GM19324 (cell line): ENCODE measurements at regions not wholly inside any gene's neighbourhood (a gene's known extent, or its start where the extent isn't known, plus 50 kb on each side); places are given as distances from the start of the nearest gene placed in this dataset.

Experiments
- ATAC-seq: cut with Tn5 transposase; IDR thresholded peaks from one replicate; pipeline ENCODE4 v1.9.1; 2021; ENCODE audit warnings: mild to moderate bottlenecking, moderate library complexity; ENCODE audit not compliant: unreplicated experiment, low FRiP score

GRCh38 chr18:5601188-5601624 is 57.4 kb upstream of the EPB41L3 start:
- no peak for ATAC-seq

GRCh38 chr18:5600378-5601071 is 56.7 kb upstream of the EPB41L3 start:
- no peak for ATAC-seq

- no peak for ATAC-seq
Observed at GRCh38 chr18:5596585-5596984, 52.8 kb upstream of the EPB41L3 start.
